ENCODE measurements at regions not wholly inside any gene's neighbourhood (a gene's known extent, or its start where the extent isn't known, plus 50 kb on each side); places are given as distances from the start of the nearest gene placed in this dataset.
"Not testable (repeated sequence)": the region's sequence is repeated elsewhere in the genome, so short reads cannot be mapped to it uniquely, and the experiment has no call there.

- H3K4me3 ChIP-seq (ENCODE audit: low read depth, low read length): no peak overlapping the region
- no peak for TF ChIP-seq CTCF (IDR thresholded peaks at IDR 0.05; ENCODE audit: low read depth, low read length)
Measured at GRCh38 chr4:38386005-38386551, 277.9 kb upstream of the KLF3 start.

GRCh38 chr4:38386654-38387188 lies 277.3 kb upstream of the KLF3 start:
- TF ChIP-seq CTCF (IDR thresholded peaks at IDR 0.05; ENCODE audit: low read depth, low read length): no peak
- H3K4me3 ChIP-seq (ENCODE audit: low read depth, low read length): no peak overlapping the region

- no peak overlapping the region for H3K4me3 ChIP-seq (ENCODE audit: low read depth, low read length)
- TF ChIP-seq CTCF (IDR thresholded peaks at IDR 0.05; ENCODE audit: low read depth, low read length): no peak
Measured at GRCh38 chr4:38387348-38387747, 276.7 kb upstream of the KLF3 start.

GRCh38 chr4:38387819-38388218 lies 276.2 kb upstream of the KLF3 start:
- TF ChIP-seq CTCF (IDR thresholded peaks at IDR 0.05; ENCODE audit: low read depth, low read length): no peak
- no peak overlapping the region for H3K4me3 ChIP-seq (ENCODE audit: low read depth, low read length)

- not testable (repeated sequence) for H3K4me3 ChIP-seq (ENCODE audit: low read depth, low read length)
Measured at GRCh38 chr4:38388907-38389306, 275.1 kb upstream of the KLF3 start.

GRCh38 chr4:38390969-38391545 lies 272.9 kb upstream of the KLF3 start:
- TF ChIP-seq CTCF (IDR thresholded peaks at IDR 0.05; ENCODE audit: low read depth, low read length): no peak
- no peak overlapping the region for H3K4me3 ChIP-seq (ENCODE audit: low read depth, low read length)

- TF ChIP-seq CTCF (IDR thresholded peaks at IDR 0.05; ENCODE audit: low read depth, low read length): no peak
Measured at GRCh38 chr4:38392223-38392855, 271.7 kb upstream of the KLF3 start.

More at GRCh38 chr4:38392223-38392855, 271.7 kb upstream of the KLF3 start:
- no peak overlapping the region for H3K4me3 ChIP-seq (ENCODE audit: low read depth, low read length)

Data from WI38 (cell line).